ENCODE measurements at regions not wholly inside any gene's neighbourhood (a gene's known extent, or its start where the extent isn't known, plus 50 kb on each side); places are given as distances from the start of the nearest gene placed in this dataset.

GRCh38 chr14:44657203-44657602 lies 150.1 kb upstream of the FSCB start:
- Histone ChIP-seq H3K27me3 (replicated peaks; ENCODE audit: control insufficient read depth, insufficient read depth, low read length) (no peaks in the 10 kb centered on the region), H3K4me3 (replicated peaks; ENCODE audit: low read depth, low read length) (no peak overlapping the region), H3K36me3 (ENCODE audit: control insufficient read depth, insufficient read depth, low read length) (no peaks in the 10 kb centered on the region)
- DNase-seq (ENCODE audit: extremely low read depth, insufficient read length) = no peak
- TF ChIP-seq, protein P1, sequence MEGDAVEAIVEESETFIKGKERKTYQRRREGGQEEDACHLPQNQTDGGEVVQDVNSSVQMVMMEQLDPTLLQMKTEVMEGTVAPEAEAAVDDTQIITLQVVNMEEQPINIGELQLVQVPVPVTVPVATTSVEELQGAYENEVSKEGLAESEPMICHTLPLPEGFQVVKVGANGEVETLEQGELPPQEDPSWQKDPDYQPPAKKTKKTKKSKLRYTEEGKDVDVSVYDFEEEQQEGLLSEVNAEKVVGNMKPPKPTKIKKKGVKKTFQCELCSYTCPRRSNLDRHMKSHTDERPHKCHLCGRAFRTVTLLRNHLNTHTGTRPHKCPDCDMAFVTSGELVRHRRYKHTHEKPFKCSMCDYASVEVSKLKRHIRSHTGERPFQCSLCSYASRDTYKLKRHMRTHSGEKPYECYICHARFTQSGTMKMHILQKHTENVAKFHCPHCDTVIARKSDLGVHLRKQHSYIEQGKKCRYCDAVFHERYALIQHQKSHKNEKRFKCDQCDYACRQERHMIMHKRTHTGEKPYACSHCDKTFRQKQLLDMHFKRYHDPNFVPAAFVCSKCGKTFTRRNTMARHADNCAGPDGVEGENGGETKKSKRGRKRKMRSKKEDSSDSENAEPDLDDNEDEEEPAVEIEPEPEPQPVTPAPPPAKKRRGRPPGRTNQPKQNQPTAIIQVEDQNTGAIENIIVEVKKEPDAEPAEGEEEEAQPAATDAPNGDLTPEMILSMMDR (IDR thresholded peaks at IDR 0.05; ENCODE audit: insufficient read depth, low read length, poor library complexity, severe bottlenecking) = no peak

GRCh38 chr14:44654591-44654990 lies 147.5 kb upstream of the FSCB start:
- Histone ChIP-seq H3K36me3 (ENCODE audit: control insufficient read depth, insufficient read depth, low read length) (no peaks in the 10 kb centered on the region), H3K27me3 (replicated peaks; ENCODE audit: control insufficient read depth, insufficient read depth, low read length) (no peaks in the 10 kb centered on the region), H3K4me3 (replicated peaks; ENCODE audit: low read depth, low read length) (no peak overlapping the region)
- TF ChIP-seq, protein P1 (IDR thresholded peaks at IDR 0.05; ENCODE audit: insufficient read depth, low read length, poor library complexity, severe bottlenecking) = no peak
- no peak for DNase-seq (ENCODE audit: extremely low read depth, insufficient read length)

DNA sequence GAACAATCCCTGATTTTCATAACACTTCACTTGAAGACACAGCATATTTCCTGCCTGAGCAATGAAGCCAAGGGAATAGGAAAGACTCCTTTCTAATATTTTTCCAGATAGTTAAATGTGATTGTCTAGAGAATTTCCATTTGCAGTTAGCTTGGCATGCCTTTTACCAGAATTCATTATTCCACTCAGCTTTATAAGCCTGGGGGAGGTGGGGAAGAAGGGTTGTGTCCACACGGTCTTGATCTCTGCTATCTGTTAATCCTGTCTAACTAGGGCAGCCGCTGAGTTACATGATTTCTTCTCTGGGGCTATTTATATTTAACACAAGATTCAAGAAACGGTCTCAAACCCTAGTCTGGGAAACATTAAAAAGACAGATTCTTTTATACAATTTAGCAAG lies 146.6 kb upstream of the FSCB start:
- no peaks in the 10 kb centered on the region for H3K36me3 ChIP-seq (ENCODE audit: control insufficient read depth, insufficient read depth, low read length)
- H3K27me3 ChIP-seq (replicated peaks; ENCODE audit: control insufficient read depth, insufficient read depth, low read length) = no peaks in the 10 kb centered on the region
- no peak overlapping the region for H3K4me3 ChIP-seq (replicated peaks; ENCODE audit: low read depth, low read length)
- TF ChIP-seq, protein P1 (IDR thresholded peaks at IDR 0.05; ENCODE audit: insufficient read depth, low read length, poor library complexity, severe bottlenecking) = no peak
- DNase-seq (ENCODE audit: extremely low read depth, insufficient read length) = no peak

DNA sequence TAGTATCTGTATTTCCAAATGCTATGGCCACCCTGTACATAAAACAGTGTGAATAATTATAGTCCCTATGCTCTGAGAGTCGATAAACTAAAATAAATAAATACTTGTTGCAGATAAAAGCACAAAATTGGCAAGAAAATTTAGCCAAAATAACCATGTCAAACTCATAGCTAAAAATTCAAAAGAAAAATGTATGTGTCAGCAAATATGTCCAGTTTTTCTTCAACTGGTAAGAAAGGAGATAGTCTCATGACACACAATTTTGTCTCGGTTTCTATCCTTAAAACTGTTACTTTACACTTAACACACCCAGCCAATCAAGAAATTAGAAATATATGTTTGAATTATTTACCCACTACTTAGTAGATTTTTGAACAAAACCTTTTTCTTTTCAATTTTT lies 145.6 kb upstream of the FSCB start:
- DNase-seq (ENCODE audit: extremely low read depth, insufficient read length) = no peak
- TF ChIP-seq, protein P1 (IDR thresholded peaks at IDR 0.05; ENCODE audit: insufficient read depth, low read length, poor library complexity, severe bottlenecking) = no peak
- H3K27me3 ChIP-seq (replicated peaks; ENCODE audit: control insufficient read depth, insufficient read depth, low read length) = no peaks in the 10 kb centered on the region
- no peaks in the 10 kb centered on the region for H3K36me3 ChIP-seq (ENCODE audit: control insufficient read depth, insufficient read depth, low read length)
- H3K4me3 ChIP-seq (replicated peaks; ENCODE audit: low read depth, low read length) = no peak overlapping the region

- Histone ChIP-seq H3K27me3 (replicated peaks; ENCODE audit: control insufficient read depth, insufficient read depth, low read length) (no peaks in the 10 kb centered on the region), H3K4me3 (replicated peaks; ENCODE audit: low read depth, low read length) (no peak overlapping the region), H3K36me3 (ENCODE audit: control insufficient read depth, insufficient read depth, low read length) (no peaks in the 10 kb centered on the region)
- no peak for DNase-seq (ENCODE audit: extremely low read depth, insufficient read length)
- TF ChIP-seq, protein P1 (IDR thresholded peaks at IDR 0.05; ENCODE audit: insufficient read depth, low read length, poor library complexity, severe bottlenecking) = no peak
These were observed 142.0 kb upstream of the FSCB start for GRCh38 chr14:44649061-44649460.

DNA sequence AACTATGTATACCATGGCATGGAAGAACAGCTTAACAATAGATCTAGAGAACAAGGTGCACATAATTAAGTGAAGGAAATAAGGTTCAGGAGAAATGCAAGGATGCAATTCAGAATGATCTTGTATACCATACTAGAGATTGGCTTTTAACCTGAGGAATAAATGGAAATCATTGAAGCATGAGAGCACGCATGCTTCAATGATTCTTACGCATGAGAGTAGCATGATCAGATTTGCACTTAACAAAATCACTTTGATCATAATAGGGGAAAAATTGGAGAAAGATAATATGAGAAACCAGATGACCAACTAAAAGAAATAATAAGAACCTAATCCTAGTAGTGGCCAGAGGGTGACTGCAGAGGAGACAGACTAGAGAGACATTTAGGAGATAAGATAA lies 133.3 kb upstream of the FSCB start:
- Histone ChIP-seq H3K4me3 (replicated peaks; ENCODE audit: low read depth, low read length) (no peak overlapping the region), H3K27me3 (replicated peaks; ENCODE audit: control insufficient read depth, insufficient read depth, low read length) (no peaks in the 10 kb centered on the region), H3K36me3 (ENCODE audit: control insufficient read depth, insufficient read depth, low read length) (no peaks in the 10 kb centered on the region)
- TF ChIP-seq, protein P1 (IDR thresholded peaks at IDR 0.05; ENCODE audit: insufficient read depth, low read length, poor library complexity, severe bottlenecking) = no peak
- no peak for DNase-seq (ENCODE audit: extremely low read depth, insufficient read length)
